ENCODE measurements at regions not wholly inside any gene's neighbourhood (a gene's known extent, or its start where the extent isn't known, plus 50 kb on each side); places are given as distances from the start of the nearest gene placed in this dataset.

DNA sequence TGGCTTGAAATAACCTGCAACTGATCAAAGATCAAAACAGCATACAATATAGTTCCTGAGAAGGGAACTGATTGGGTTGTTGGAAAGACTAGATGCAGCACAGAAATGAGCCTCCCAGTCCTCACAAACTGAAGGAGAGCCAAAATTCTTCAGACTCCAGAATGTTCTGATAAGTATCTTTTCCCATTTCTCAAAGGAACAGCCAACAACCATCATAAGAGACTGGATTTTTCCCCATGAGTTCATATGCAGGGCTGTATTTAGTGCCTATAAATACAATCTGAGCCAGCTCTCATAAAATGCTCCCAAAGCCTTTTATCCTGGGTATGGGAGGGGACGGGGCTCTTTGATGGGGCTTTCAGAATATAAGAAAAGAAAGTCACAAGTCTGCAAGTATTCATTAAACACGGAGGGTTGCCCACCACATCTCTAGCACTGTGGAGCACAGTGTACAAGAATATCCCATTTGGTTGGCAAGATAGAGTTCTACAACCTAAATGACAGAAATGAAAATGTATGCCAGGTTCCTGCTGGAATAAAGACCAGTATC, 50.7 kb upstream of the LYVE1 start:
- TF ChIP-seq POLR2A (IDR thresholded peaks at IDR 0.05) (no peak), EP300 (IDR thresholded peaks at IDR 0.05) (no peak), CTCF (IDR thresholded peaks at IDR 0.05) (no peak)
- Histone ChIP-seq H3K9me3 (peaks cover 0 to 4% (median 0%) of the 10 kb centered on the region in 4 donors), H3K27me3 (no peaks in the 10 kb centered on the region), H3K4me3 (no peak overlapping the region), H3K36me3 (no peaks in the 10 kb centered on the region), H3K4me1 (peaks cover 0 to 19% (median 4%) of the 10 kb centered on the region in 4 donors), H3K27ac (peak overlapping the region in 2 of 4 donors; percentile 27 to 69)
- whole genome bisulfite sequencing, 2 donors = 63 to 87% methylated on average over 2 of the region's 2 CpGs
- no peak for DNase-seq (ENCODE audit: low spot score in 2 of 2)

- WGBS, 2 donors = 76 to 81% methylated on average over 3 of the region's 3 CpGs
- Histone ChIP-seq H3K27ac (peak overlapping the region in 2 of 4 donors; percentile 27 to 69), H3K36me3 (no peaks in the 10 kb centered on the region), H3K4me3 (no peak overlapping the region), H3K4me1 (peaks cover 0 to 16% (median 4%) of the 10 kb centered on the region in 4 donors), H3K27me3 (no peaks in the 10 kb centered on the region), H3K9me3 (peaks cover 0 to 8% (median 0%) of the 10 kb centered on the region in 4 donors)
- TF ChIP-seq POLR2A (IDR thresholded peaks at IDR 0.05) = no peak
- TF ChIP-seq EP300 (IDR thresholded peaks at IDR 0.05) = no peak
- no peak for TF ChIP-seq CTCF (IDR thresholded peaks at IDR 0.05)
- DNase-seq (ENCODE audit: low spot score in 2 of 2) = no peak
Measured at GRCh38 chr11:10618490-10618889, 50.0 kb upstream of the LYVE1 start.

Measured in tibial nerve (tissue), 4 donors.